ENCODE measurements at regions not wholly inside any gene's neighbourhood (a gene's known extent, or its start where the extent isn't known, plus 50 kb on each side); places are given as distances from the start of the nearest gene placed in this dataset.

DNA sequence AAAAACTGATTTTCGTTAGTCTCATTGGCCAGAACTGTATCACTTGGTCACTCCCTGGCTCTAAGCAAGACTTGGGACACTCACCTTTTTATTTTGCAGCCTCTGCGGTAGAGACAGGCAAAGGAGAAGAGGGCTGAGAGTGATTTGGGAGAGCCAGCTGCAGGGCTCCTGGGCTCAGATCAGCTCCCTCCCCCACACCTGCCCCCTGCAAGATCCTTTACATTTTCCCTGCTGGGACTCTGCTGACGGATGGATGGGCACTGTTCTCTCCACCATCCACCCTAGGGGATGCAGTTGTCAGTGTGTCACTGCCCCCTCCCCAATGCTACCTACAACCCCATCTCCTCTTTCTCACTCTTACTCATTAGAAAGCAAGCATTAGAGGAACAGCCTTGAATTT, 301.1 kb upstream of the KAZN start:
- no peak overlapping the region for H3K4me3 ChIP-seq (ENCODE audit: low read depth, low read length, poor library complexity, severe bottlenecking)
- no peak for TF ChIP-seq EZH2 (IDR thresholded peaks at IDR 0.05; ENCODE audit: borderline replicate concordance, low read depth, low read length, poor library complexity, severe bottlenecking)
- TF ChIP-seq, protein P1, sequence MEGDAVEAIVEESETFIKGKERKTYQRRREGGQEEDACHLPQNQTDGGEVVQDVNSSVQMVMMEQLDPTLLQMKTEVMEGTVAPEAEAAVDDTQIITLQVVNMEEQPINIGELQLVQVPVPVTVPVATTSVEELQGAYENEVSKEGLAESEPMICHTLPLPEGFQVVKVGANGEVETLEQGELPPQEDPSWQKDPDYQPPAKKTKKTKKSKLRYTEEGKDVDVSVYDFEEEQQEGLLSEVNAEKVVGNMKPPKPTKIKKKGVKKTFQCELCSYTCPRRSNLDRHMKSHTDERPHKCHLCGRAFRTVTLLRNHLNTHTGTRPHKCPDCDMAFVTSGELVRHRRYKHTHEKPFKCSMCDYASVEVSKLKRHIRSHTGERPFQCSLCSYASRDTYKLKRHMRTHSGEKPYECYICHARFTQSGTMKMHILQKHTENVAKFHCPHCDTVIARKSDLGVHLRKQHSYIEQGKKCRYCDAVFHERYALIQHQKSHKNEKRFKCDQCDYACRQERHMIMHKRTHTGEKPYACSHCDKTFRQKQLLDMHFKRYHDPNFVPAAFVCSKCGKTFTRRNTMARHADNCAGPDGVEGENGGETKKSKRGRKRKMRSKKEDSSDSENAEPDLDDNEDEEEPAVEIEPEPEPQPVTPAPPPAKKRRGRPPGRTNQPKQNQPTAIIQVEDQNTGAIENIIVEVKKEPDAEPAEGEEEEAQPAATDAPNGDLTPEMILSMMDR (conservative IDR thresholded peaks at IDR 0.05; ENCODE audit: low read depth, low read length), result no peak
- no peaks in the 10 kb centered on the region for H3K36me3 ChIP-seq (ENCODE audit: insufficient read depth, low read length, poor library complexity, severe bottlenecking)
- intact Hi-C loops (cut with micrococcal nuclease; ENCODE audit: unreplicated experiment), result no loop called here
- H3K4me1 ChIP-seq (ENCODE audit: insufficient read depth, low read length, poor library complexity, severe bottlenecking), result no peaks in the 10 kb centered on the region
- no peaks in the 10 kb centered on the region for H3K27me3 ChIP-seq (replicated peaks; ENCODE audit: insufficient read depth, low read depth, low read length, poor library complexity)
- no peak overlapping the region for H3K27ac ChIP-seq (ENCODE audit: low read depth, low read length, poor library complexity, severe bottlenecking)
- ChIA-PET POLR2A (ENCODE audit: low non-redundant PET) (no interaction called here), CTCF (no interaction called here)
- DNase-seq (ENCODE audit: low spot score), result no peak
- no peaks in the 10 kb centered on the region for H3K9me3 ChIP-seq (ENCODE audit: low read depth, low read length, poor library complexity, severe bottlenecking)
- no TSS peak for BruUV-seq (replicated peaks)

DNA sequence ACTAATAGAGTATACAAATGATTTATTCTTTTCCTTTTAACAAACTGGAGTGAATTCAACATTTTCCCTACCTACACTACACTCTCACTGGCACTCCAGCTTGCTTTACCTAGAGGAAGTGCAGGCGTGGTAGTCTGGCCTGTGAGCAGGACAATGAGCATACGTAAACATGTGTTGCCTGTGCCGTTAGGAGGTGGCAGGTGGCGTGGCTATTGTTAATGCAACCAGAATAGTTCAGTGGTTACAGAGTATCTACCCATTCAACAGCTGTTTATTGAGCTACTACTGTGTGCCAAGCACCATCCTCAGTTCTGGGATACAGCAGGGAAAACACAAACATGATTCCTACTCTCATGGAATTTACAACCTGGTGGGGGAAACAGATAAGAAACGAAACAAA, 299.7 kb upstream of the KAZN start:
- no peaks in the 10 kb centered on the region for H3K4me1 ChIP-seq (ENCODE audit: insufficient read depth, low read length, poor library complexity, severe bottlenecking)
- H3K9me3 ChIP-seq (ENCODE audit: low read depth, low read length, poor library complexity, severe bottlenecking), result no peaks in the 10 kb centered on the region
- ChIA-PET POLR2A (ENCODE audit: low non-redundant PET) (no interaction called here), CTCF (no interaction called here)
- no TSS peak for BruUV-seq (replicated peaks)
- H3K36me3 ChIP-seq (ENCODE audit: insufficient read depth, low read length, poor library complexity, severe bottlenecking), result no peaks in the 10 kb centered on the region
- no peak overlapping the region for H3K4me3 ChIP-seq (ENCODE audit: low read depth, low read length, poor library complexity, severe bottlenecking)
- no peak overlapping the region for H3K27ac ChIP-seq (ENCODE audit: low read depth, low read length, poor library complexity, severe bottlenecking)
- H3K27me3 ChIP-seq (replicated peaks; ENCODE audit: insufficient read depth, low read depth, low read length, poor library complexity), result no peaks in the 10 kb centered on the region
- TF ChIP-seq EZH2 (IDR thresholded peaks at IDR 0.05; ENCODE audit: borderline replicate concordance, low read depth, low read length, poor library complexity, severe bottlenecking), result no peak
- TF ChIP-seq, protein P1 (conservative IDR thresholded peaks at IDR 0.05; ENCODE audit: low read depth, low read length), result no peak
- DNase-seq (ENCODE audit: low spot score), result no peak
- intact Hi-C loops (cut with micrococcal nuclease; ENCODE audit: unreplicated experiment), result no loop called here

DNA sequence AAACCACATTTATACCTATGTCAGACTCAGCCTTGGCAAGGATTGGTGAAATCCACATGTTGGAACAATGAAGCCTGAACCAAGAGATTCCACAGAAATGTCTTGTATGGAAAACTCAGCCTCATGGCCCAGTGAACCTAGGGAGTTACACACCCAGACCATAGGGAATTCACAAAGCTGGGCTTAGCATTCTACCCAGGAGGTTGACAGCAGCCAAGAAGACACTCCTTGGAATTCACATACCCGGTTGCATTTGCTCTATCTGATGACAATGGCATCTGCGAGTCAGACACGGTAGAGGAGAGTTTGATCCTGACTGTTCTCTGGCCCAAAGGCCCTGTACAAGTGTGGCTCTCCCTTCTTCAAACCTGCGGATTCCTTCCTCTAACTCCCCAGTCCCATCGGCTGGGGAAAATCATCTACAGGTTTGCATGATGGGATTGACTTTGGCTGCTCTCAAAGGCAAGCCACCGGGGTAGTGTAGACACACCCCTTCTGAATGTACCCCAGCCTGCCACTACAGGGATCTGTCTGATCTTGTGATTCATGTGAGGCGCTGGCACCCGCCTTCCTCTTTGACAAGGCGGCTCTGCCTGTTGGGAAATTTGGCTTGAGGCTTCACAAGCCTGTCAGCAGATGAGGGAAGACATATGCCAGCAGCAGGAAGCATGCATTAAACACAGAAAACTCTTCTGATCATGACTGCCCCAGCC, 297.3 kb upstream of the KAZN start:
- ChIA-PET CTCF (no interaction called here), POLR2A (ENCODE audit: low non-redundant PET) (no interaction called here)
- H3K9me3 ChIP-seq (ENCODE audit: low read depth, low read length, poor library complexity, severe bottlenecking), result no peaks in the 10 kb centered on the region
- no peaks in the 10 kb centered on the region for H3K36me3 ChIP-seq (ENCODE audit: insufficient read depth, low read length, poor library complexity, severe bottlenecking)
- DNase-seq (ENCODE audit: low spot score), result peak; percentile 14
- H3K27me3 ChIP-seq (replicated peaks; ENCODE audit: insufficient read depth, low read depth, low read length, poor library complexity), result no peaks in the 10 kb centered on the region
- TF ChIP-seq, protein P1 (conservative IDR thresholded peaks at IDR 0.05; ENCODE audit: low read depth, low read length), result no peak
- no peak for TF ChIP-seq EZH2 (IDR thresholded peaks at IDR 0.05; ENCODE audit: borderline replicate concordance, low read depth, low read length, poor library complexity, severe bottlenecking)
- no peak overlapping the region for H3K27ac ChIP-seq (ENCODE audit: low read depth, low read length, poor library complexity, severe bottlenecking)
- intact Hi-C loops (cut with micrococcal nuclease; ENCODE audit: unreplicated experiment), result no loop called here
- no peak overlapping the region for H3K4me3 ChIP-seq (ENCODE audit: low read depth, low read length, poor library complexity, severe bottlenecking)
- no peaks in the 10 kb centered on the region for H3K4me1 ChIP-seq (ENCODE audit: insufficient read depth, low read length, poor library complexity, severe bottlenecking)
- BruUV-seq (replicated peaks), result no TSS peak

All from A673 (cell line).